Stimulated activated CD4-positive, alpha-beta T cell treated with anti-CD3 and anti-CD28 coated beads, Interleukin-15, amount 100 ng/mL, for 24 hours (primary cell): ENCODE measurements at regions not wholly inside any gene's neighbourhood (a gene's known extent, or its start where the extent isn't known, plus 50 kb on each side); places are given as distances from the start of the nearest gene placed in this dataset.

Experiments
- DNase-seq: peaks from one replicate; pipeline ENCODE4 v3.0.0-alpha.2; 2020

DNA sequence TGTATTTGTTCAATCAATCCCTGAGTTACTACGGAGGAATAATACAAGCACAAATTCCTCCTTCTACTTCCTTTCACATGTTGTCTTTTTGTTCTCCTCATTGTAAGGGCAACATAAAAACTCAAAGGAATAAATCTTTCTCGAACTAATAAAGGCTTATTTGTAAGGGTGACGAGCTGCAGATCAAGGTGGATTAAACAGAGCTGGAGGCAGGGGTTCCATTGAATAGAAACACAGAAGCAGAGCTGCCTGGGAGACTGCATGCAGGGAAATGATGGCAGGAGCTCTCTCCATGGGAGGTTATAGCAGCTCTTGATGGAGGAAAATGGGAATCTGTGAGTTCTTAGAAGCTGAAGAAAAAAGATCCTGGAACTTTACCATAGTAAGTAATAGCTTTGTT is 160.2 kb downstream of the CYYR1 start:
- no peak for DNase-seq

DNA sequence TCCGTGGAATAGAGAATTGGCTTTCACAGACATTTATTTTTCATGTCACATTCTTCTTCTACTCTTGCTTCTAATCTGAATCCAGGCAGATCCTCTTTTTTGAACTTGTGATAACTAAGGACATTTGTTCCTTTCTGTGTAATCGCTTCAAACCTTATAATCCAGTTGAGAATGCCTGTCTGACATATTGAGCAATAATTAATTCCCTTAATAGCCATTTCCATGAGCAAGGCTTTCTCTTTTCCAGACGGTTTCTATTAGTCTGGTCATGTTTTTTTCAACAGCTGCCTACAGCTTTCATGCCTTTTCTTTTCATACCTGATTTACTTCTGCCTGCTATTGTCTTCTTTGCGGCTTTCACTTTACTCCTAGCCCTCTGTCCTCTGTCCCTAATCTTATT is 163.4 kb downstream of the CYYR1 start:
- DNase-seq: no peak

DNA sequence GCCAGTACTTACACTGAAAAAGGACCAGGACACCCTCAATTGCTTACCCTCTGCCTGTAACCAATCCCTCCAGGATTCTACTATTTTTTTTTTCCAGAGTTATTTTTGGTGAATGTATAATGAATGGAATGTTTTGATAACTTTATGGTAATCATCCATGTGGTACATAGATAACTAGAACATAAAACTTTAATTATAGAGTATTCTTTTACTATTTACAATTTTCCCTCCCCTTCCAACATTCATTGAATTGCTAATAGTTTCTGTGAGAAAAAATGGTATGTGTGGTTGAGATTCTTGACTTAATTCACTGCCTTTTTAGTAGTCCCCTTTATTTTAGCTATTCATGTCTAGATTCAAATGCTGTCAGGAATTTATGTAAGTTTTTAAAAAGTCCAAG is 164.6 kb downstream of the CYYR1 start:
- no peak for DNase-seq

DNA sequence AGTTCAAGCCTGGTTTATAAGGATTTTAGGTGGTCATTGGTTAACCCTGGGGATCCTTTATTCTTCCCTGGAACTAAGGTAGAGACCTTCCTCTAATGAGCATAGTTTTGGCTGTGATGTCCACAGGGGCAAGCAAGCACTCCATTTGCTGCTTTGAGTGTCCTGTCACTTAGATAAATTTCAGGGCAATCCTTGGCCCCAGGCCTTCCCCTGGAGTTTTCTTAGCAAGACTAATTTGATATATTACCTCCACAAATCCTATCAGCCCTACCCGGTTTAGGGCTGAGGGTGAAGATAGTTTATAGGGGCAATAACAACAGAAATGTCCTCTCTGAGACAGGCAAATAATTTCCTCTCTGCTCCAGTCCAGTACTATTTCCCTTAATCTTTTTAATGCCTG is 166.6 kb downstream of the CYYR1 start:
- no peak for DNase-seq

DNA sequence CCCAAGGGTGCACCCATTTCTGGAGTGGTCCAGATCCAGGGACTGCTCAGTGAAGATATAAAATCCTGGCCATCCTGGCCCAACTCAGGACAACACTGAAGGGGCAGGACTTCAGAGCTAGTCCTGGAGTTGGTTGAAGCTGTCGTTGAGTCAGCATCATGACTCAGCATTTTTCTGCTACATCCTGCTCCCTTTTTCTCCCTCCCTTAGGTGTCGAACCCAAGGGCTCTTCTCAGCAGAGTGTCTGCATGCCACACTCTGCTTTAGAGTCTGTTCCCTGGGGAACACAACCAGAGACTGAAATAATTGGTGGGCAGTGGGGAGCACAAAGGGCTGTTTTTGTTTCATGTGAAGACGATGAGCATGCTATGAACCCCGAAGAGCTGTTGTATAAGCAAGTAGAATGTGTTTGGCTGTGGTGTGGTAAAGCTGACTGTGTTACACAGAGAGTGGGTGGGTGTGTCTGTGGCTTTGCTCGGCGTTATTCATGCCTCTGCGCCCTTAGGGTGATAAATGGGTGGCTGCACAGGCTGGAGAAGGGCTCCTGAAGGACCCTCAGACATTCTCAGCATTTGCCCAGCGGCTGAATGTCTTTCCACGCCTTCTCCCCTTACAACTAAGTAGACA is 167.2 kb downstream of the CYYR1 start:
- peak; percentile 6 for DNase-seq

DNA sequence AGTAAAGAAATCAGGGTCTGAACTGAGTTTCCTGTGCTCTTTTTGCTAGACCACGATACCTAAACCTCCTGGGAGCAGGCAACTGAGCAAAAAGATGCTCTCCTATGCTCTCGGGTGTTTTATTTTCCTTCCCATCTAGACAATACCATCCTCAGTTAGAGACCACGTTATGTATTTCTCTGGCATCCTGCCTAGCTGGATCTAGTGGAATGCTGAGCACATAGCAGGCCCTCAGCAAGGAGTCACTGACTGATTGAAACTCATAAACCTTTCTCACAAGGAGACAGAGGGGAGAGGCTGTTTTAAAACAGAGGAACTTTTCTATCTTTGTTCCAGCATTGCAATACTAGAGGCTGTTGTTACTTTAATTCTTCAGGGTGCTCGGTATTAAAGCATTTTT is 168.0 kb downstream of the CYYR1 start:
- no peak for DNase-seq

DNA sequence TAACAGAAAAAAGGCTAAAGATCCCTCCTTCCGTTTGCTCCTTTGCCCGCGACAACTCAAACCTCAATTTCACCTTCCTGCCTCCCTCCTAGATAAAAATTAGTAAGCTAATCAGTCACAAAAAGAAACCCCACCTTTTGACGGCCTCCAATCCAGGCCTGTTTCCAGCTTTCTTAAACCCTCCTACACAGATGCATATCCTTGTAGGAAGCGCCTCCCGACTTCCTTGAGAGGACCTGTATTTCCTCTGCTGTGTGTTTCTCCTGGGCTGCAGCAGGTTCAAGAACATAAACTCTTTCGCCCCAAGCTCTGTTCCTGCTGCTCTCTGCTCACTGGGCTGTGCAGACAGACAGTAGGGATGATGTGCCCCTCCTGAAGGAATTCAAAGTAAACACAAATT is 168.8 kb downstream of the CYYR1 start:
- no peak for DNase-seq

DNA sequence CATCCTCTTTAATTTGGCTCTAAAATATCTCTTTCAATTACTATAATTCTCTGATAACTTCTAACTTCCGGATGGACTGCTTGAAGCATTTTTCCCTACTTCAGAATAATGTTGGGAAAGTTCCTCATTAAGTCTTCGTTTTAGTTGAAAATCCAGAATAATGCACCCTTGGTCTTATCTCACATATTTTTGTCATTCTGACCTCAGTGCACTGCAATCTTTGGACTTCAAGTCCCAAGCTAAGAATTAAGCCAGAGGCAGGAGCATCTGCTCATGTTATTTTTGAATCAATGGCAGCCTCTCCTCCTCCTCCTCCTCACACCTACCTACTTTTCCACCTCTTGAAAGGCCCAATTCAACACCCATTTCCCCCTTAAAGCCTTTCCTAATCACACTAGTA is 169.8 kb downstream of the CYYR1 start:
- DNase-seq: no peak

DNA sequence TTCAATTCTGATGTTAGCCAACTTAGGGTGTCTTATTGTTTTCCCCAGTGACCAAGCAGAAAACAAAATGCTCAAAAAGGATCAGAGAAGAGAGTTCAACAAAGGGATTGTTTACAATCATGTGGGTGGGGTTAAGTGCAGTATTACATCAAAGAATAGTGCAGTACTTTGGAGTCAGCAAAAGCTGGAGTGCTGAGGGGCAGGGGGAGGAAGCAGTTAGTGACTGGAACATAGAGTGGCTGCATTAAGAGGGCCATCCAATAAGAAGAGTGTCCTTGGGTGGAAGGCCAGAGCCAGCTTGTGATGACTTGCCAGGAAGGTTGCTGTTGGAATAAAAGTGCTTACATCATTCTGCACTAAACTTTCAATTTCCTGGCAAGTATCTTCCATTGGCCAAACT is 175.5 kb downstream of the CYYR1 start:
- no peak for DNase-seq

DNA sequence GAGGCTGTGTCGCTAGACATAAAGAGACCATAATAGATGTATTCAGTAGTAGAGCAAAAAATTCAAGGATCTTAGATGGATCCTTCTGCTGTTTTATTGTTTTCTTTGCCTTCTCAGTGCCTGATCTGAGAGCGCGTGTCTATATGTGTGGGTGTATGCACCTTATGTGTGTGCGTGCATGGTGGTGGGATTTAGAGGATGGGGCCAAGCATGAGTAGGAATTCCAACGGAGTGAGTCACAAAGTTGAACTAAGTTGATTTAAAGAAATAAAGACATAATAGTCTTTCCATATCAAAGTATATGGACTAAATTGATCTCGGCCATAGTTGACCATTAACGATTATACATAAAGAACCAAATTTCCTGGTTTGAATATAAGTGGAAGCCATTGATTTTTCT is 178.7 kb downstream of the CYYR1 start:
- no peak for DNase-seq

DNA sequence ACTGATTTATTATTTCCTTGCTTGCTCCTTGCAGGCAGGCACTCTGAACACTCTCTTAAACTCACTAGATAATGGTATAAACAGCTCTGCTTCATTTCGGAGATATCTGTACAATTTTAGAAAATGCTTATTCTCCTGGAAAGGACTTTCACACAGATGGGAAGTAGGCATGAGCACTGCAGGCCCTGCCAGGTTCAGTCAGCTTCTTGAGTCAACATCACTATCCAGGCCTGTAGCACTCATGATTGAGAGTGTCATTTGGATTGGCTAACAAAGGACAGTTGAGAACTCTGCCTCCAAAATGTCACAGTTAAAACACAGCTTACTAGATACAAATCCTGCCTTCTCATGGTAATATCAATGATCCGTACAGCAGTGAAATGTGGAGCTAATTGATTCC is 181.9 kb downstream of the CYYR1 start:
- no peak for DNase-seq

DNA sequence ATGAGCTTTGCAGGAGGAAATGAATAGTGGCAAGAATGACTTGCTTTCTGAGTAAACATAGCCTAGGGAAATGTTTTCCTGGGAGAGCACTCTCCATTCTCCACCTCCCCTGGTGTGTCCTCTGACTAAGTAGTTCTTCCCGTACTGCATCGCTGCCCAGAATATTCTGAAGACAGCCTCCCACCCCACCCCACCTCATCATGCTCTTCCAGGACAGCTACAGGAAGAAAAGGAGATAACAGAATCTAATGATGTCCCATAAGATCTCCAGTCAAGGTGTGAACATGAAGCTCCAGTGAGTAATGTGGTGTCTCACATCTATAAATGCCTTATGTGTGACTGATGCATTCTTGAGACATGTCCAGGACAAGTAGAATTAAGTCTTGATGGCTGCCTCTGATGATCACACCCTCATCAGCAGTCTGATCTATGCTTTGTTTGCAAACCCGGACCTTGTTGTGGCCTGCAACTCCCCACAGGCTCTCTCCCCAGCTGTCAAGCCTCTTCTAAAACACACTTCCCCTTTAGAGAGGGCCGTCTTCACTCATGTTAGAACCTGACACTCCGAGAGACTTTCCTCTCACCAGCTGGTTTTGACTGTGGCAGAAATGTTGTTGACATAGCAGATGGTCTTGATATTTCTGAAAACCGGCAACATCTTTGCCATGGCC is 183.0 kb downstream of the CYYR1 start:
- DNase-seq: no peak

DNA sequence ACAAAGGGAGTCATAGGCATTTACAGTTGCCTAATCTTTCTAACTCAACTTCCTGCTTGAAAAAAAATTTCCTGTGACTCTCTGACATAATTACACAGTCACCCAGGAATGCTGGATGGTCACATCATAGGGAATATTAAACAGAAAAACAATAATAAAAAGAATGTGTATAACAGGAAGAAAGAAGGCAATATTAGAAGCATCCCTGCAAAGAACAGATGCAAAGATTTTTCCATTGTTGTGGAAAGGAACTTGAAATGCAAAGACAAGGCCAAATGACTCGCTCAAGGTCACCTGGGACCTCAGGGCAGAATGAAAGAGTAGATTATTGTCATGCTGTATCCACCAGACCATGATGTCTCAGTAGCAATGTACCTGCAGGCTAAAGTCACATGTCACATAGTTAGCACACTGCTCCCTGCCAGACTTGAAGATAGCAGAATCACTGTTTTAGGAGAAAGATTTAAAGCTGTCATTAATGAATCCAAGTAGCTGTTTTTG is 184.3 kb downstream of the CYYR1 start:
- DNase-seq: no peak

DNA sequence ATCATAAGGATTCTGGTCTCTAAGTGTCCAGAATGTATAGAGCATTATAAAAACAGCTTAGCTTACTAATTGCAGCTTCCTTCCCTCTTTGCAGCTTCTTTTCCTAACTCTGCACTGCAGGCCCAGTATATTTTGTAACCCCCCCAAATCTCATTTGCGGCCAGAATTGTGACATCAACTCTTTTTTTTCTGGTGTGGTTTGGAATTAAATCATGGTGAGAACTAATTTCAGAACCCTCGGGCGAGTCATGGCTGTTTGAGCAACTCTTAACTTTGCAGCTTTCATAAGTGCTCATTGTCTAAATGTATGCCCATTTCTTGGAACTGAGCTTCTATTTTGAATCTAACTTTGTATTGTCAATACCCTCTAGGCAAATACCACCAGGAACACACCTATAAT is 187.4 kb downstream of the CYYR1 start:
- DNase-seq: no peak

DNA sequence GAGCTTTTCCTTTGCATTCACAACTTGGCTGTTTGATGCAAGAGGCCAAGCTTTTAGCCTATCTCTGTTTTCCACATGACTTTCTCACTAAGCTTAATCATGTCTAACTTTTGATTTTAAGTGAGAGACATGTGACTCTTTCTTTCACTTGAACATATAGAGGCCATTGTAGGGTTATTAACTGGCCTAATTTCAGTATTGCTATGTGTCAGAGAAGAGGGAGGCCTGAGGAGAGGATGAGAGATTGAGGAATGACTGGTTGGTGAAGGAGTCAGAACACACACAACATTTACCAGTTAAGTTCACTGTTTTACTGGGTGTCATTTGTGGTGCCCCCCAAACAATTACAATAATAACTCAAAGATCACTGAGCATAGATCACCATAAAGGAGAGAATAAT is 193.5 kb downstream of the CYYR1 start:
- no peak for DNase-seq

DNA sequence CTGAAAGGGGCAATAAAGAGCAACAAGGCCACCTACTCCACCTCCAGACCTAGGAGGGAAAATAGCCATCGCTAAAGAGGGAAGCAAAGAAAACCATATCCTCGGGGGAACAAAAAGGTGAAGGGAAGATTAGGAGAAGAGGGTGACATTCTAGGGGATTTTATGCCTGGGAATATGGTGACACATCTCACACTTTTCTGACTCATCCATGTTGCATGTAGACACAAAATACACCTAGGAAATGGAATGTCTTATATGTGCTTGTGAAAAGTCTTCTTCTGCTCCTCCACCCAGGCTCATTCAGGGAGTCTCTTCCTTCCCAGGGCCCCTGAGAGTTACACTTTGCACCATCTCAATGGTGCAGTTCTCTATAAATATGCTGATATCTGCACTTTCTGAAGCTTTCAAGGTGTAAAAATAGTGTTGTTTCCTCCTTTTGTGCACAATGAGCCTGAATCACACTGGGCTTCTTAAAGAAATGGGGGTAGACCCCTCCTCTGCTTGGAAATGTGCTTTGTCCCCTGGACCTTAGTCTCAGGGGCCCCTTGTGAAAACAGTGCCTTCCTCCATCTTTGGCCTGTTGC is 195.9 kb downstream of the CYYR1 start:
- DNase-seq: no peak

DNA sequence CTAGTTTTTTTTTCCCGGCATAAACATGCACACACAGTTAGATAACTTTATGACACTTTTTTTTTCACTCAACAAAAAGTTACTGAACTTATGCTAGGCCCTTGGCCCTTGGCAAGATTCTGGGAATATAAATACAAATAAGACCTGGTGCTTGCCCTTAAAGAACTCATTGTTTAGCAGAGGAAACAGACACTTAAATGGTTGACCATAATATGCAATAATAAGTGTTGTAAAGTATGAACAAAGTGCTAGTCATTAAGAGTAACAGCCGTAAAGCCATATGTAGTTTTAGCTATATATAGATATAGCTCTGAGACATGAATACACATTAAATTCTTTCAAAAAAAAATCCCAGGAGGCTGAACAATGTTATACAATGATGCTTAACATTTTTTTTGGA is 198.3 kb downstream of the CYYR1 start:
- DNase-seq: no peak

DNA sequence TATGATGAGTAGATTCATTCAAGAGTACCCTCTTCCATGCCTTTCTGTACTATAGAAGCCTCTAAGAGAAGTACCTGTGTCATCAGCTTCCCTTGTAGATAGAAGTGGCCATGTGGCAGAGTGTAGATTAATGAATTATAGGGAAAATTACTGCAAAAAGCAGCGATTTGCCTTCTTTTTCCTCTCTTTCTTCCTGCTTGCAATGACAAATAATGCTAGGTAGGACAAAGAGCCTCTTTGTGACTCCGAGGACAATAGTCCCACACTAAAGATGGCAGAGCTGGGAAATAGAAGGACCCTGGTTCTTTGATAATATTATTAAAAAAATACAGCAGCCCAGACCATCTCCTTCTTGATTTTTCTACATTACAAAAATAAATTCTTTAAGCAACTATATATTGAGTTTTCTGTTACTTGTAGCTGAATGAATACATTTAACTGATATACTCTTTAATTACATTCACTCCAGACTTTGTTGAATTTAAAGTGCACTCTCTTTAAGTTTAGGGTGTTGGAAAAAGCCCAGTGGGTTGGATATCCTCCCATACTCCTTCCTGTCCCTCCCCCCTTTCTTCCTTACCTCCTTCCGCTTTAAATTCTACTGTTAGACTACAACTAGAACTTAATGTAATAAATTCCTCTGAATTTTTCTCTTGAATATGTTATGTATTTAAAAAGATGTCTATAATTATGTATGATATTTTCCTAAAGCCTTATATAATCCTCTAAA is 198.2 kb upstream of the APP start:
- no peak for DNase-seq

DNA sequence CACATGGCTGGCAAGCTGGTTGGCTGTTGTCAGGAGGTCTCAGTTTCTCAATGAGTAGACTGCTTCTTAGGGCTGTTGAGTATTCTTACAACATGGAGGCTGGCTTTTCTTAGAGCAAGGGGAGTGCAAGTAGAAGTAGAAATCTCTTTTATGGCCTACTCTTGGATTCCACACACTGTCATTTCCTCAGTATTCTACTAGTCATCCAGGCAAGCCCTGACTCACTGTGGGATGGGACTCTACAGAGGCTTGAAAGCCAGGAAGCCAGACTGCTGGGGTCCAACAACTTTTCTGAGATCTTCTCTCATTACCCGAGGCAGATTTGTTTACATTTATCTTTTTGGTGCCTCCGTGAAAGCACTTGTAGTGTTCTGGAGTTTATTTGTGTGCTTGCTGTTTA is 196.2 kb upstream of the APP start:
- no peak for DNase-seq

DNA sequence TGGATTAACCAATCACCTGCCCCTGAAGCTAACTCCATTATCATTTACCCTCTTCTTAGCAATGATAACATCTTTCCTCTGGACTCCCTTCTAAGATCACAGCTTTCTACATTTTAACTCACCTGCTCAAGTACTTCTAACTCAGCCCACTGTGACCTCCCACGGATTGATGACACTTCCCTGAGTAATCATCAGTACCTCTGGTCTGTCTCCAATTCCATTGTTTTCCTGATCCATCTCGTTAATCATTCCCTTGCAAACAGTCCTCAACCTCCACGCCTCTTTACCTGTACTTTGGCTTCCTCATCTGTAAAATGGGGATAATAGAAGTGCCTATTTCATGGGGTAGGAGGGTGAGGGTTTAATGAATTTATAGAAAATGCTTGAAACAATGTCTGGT is 195.3 kb upstream of the APP start:
- DNase-seq: no peak

DNA sequence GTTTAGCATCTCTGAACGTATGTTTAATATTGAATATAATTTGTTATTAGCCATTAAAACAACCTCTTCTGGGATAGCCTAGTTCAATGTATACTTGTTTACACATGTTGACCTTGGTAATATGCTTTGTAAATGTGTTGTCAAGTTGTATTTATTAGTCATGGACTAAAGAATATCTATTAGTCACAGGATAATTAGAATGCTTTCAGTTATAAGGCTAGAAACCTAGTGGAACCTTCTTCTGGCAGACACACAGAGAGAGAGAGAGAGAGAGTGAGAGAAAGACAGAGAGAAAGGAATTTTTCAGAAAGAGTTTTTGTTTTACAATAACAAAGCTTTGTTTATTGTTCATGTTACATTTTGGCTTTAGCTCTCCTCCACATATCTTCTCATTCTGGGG is 181.1 kb upstream of the APP start:
- no peak for DNase-seq

DNA sequence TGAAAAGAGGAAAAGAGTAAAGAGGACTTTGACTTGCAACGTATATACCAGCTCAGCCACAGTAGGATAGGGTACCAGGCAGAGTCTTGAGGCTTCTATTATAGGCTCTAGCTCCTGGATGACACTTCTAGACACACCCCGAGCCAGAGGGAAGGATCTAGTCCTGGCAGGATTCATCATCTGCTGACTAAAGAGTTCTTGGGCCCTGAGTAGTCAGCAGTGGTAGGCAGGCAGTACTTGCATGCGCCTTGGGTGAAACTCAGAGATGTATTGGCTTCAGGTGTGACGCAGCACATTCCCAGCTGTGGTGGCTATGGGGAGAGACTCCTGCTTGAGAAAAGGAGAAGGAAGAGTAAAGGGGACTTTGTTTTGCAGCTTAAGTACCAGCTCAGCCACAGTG is 162.3 kb upstream of the APP start:
- no peak for DNase-seq

DNA sequence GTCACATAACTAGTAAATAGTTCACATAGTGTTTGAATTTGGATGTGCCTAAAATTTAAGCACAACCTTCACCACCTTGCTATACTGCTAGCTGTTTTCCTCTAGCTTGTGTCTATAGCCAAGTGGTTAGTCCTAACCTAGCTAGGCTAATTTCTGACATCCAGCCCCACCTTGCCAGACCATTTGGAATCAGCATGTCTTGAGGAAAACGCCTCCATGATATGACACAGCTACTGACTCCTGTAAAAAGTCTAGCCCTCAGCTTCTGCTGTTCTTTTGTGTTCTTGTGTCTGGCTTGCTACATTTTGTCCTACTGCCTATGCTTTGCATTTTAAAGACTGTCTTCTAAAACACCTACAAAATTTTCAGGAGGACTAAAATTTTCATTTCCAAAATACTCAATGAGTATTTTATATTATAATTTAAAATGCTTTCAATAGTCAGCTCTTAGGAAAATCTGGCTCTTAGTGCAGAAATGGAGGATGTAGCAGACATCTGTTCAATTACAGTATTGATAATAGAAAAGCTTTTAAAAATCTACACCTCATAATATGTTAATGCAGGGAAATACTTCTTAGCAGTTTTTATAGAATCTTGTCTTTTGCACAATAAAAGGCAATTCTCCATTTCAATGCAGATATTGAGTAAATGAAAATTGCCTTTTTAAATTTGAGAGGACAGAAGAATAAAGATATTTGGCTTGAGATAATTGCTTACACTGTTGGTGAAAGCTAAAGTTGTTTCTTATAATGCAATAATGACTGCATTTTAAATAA is 160.8 kb upstream of the APP start:
- no peak for DNase-seq
